ENCODE measurements at regions not wholly inside any gene's neighbourhood (a gene's known extent, or its start where the extent isn't known, plus 50 kb on each side); places are given as distances from the start of the nearest gene placed in this dataset.
"Not testable (repeated sequence)": the region's sequence is repeated elsewhere in the genome, so short reads cannot be mapped to it uniquely, and the experiment has no call there.

DNA sequence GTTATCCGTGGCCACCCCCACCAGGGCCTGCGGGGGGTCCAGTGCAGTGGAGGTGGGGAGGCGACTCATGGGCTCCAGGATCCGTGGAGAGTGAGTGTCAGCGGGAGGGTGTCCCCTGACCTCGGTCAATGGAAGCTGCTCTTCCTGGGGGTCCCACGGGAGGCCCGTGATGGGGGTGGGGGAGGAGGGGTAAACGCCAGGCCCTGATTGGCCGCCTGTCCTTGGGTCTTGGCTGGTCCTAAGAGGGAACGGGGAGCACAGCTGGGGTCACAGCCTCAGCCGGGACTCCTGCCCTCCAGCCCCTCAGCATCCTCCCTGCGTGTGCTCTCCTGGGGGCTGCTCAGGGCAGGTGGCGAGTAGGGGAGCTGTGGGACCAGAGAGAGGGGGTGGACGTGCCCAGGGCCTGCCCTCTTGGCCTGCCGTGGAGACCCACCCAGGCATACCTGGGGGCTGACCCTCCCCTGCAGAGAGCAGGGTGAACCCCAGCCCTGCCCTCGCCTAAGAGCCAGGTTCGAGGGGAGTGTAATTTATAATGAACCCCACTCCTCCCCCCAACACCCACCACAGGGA is 184.6 kb downstream of the GOLGA6L6 start:
- H3K27ac Mint-ChIP-seq = peak overlapping the region; percentile 27
- H3K4me1 Mint-ChIP-seq = peaks cover 3 to 6% of the 10 kb centered on the region in 2 donors

DNA sequence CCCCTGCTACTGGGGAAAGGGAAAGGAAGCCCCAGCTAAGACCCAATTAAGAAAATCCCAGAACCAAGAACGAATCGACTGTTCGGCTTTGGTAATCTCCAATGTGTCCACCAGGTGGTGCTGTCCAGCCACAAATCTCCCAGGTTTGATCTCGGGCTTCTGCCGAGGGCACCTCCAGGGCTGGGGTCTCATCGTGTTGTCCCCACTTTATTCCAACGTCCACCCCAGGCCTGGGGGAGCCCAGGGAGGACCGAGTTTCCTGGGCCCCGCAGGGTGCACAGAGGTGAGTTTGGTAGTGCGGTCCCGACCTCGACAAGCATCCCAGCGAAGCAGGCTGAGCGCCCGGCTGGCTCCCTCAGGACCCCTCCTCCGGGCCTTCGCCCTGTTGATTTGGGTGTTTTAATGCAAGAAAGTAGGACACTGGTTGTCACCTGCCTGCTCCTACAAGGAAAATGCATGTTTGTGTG is 185.1 kb downstream of the GOLGA6L6 start:
- peak overlapping the region; percentile 82 for H3K27ac Mint-ChIP-seq
- H3K9me3 Mint-ChIP-seq = no peaks in the 10 kb centered on the region
- ATAC-seq (replicated peaks) = peak; percentile 70 to 78
- no peaks in the 10 kb centered on the region for H3K36me3 Mint-ChIP-seq
- DNase-seq = peak; percentile 63
- peaks cover 4 to 14% of the 10 kb centered on the region in 2 donors for H3K27me3 Mint-ChIP-seq
- peaks cover 3 to 6% of the 10 kb centered on the region in 2 donors for H3K4me1 Mint-ChIP-seq
- peak overlapping the region in 1 of 2 donors; percentile 45 for H3K4me3 Mint-ChIP-seq

More for the DNA sequence above, 184.6 kb downstream of the GOLGA6L6 start:
- DNase-seq (no peak), ATAC-seq (replicated peaks) (peak in 1 of 2 donors; percentile 8)
- Mint-ChIP-seq H3K27me3 (peaks cover 4 to 14% of the 10 kb centered on the region in 2 donors), H3K36me3 (no peaks in the 10 kb centered on the region), H3K9me3 (no peaks in the 10 kb centered on the region), H3K4me3 (no peak overlapping the region)

DNA sequence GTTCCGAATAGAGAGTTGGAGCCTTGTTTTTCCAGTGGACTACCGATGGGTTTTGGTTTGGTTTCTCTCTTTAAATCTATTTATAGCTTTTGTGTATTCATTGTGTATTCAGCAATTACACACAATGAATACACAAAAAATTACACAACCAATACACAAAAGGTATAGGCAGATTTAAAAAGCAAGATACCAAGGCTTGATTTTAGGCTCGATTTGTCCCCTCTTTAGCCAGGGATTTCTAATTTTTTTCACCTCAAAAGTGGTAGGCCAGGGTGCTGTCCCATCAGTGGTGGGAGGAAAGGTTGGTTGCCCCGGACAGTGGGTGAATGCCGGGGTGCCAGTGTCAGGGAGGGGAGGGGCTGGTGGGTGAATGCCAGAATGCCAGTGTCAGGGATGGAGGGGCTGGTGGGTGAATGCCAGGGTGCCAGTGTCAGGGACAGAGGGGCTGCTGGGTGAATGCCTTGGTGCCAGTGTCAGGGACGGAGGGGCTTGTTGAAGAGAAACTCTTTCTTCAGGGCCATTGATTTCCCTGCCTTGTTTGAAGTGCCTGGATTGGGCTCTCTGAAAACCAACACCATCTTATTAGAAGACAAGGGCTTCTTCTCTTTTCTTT is 186.2 kb downstream of the GOLGA6L6 start:
- no peak overlapping the region for H3K27ac Mint-ChIP-seq
- H3K4me3 Mint-ChIP-seq = no peak overlapping the region
- H3K36me3 Mint-ChIP-seq = no peaks in the 10 kb centered on the region
- H3K9me3 Mint-ChIP-seq = no peaks in the 10 kb centered on the region
- peaks cover 4 to 14% of the 10 kb centered on the region in 2 donors for H3K27me3 Mint-ChIP-seq
- no peak for DNase-seq
- ATAC-seq (replicated peaks) = no peak
- H3K4me1 Mint-ChIP-seq = peaks cover 3 to 6% of the 10 kb centered on the region in 2 donors

DNA sequence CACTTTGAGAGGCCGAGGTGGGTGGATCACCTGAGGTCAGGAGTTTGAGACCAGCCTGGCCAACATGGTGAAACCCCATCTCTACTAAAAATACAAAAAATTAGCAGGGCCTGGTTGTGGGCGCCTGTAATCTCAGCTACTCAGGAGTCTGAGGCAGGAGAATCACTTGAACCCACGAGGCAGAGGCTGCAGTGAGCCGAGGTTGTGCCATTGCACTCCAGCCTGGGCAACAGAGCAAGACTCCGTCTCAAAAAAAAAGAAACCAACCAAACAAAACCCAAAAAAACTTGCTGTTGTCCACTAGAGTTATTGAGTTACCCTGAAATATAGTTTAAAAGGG is 186.7 kb downstream of the GOLGA6L6 start:
- not testable (repeated sequence) for H3K9me3 Mint-ChIP-seq, H3K27ac Mint-ChIP-seq

DNA sequence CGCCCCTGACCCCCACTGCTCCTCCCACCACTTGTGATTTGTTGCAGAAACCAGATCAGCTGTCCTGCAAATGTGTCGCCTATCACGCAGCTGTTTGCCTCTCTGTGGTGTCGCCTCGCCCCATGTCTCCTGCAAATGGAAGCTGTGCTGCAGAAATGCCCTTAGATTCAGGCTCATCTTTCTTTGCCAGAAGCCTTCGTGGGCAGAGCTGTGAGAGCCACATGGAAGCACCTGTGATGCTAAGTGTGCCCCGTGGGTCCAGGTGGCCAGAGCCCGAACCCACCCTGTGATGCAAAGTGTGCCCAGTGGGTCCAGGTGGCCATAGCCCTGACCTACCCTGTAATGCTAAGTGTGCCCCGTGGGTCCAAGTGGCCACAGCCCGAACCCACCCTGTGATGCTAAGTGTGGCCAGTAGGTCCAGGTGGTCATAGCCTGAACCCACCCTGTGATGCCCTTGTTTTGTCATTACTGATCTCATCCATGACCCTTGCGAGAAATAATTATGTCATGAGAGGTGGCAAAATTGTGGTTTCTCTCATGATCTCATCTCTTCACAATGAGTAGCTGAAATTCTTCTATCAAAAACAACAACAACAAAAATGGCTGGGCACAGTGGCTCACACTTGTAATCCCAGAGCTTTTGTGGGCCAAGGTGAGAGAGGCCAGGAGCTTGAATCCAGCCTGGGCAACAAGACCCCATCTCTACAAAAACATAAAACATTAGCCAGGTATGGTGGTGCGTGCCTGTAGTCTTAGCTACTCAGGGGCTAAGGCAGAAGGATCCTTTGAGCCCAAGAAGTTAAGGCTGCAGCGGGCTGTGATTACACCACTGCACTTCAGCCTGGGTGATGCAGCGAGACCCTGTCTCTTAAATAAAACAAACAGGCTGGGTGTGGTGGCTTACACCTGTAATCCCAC is 187.4 kb downstream of the GOLGA6L6 start:
- H3K27me3 Mint-ChIP-seq = peaks cover 8 to 14% of the 10 kb centered on the region in 2 donors

More for the DNA sequence above, 186.7 kb downstream of the GOLGA6L6 start:
- H3K27me3 Mint-ChIP-seq = peaks cover 5 to 14% of the 10 kb centered on the region in 2 donors
- H3K4me1 Mint-ChIP-seq; ATAC-seq (replicated peaks); H3K36me3 Mint-ChIP-seq; H3K4me3 Mint-ChIP-seq; DNase-seq: not testable (repeated sequence)

DNA sequence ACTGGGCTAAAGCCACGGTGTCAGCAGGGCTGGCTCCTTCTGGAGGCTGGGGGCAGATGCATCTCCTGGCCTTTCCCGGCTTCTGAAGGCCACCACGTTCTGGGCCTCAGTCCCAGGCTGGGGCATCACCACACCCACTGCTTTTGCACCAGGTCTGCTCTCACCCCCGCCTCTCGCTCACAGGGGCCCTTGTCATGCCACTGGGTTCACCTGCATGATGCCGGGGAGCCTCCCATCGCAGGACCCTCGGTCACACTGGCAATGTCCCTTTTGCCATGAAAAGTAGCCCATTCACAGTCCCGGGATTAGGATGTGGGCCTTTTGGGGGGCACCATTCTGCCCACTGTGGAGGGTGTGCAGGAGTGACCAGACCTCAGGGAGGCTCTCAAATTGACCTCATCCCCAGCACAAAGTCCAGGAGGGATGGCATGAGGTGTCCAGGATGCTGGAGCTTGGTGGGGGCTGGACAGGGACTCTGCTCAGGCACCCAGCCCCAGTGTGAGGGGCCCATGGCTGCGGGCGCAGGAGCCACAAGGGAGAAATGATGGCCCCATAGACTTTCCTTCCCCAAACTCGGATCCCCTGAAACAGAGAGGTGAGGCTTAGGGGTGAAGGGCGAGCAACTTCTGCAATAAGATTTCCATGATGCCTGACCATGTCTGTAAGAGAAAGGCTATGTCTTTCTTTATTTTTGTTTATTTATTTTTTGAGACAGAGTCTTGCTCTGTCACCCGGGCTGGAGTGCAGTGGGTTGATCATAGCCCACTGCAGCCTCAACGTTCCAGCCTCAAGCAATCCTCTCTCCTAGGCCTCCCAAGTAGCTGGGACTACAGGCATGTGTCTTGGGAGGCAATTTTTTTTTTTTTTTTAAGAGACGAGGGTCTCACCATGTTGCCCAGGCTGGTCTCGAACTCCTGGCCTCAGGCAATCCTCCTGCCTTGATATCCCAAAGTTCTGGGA is 189.1 kb downstream of the GOLGA6L6 start:
- Mint-ChIP-seq H3K27ac (no peak overlapping the region), H3K27me3 (peaks cover 8 to 13% of the 10 kb centered on the region in 2 donors), H3K4me3 (no peak overlapping the region), H3K9me3 (no peaks in the 10 kb centered on the region), H3K4me1 (peaks cover 3 to 6% of the 10 kb centered on the region in 2 donors), H3K36me3 (no peaks in the 10 kb centered on the region)
- ATAC-seq (replicated peaks) (no peak), DNase-seq (no peak)

More for the DNA sequence above, 187.4 kb downstream of the GOLGA6L6 start:
- no peak overlapping the region for H3K27ac Mint-ChIP-seq
- no peaks in the 10 kb centered on the region for H3K9me3 Mint-ChIP-seq
- DNase-seq (no peak), ATAC-seq (replicated peaks) (no peak)
- H3K4me1 Mint-ChIP-seq = peaks cover 3 to 6% of the 10 kb centered on the region in 2 donors
- no peaks in the 10 kb centered on the region for H3K36me3 Mint-ChIP-seq
- no peak overlapping the region for H3K4me3 Mint-ChIP-seq

DNA sequence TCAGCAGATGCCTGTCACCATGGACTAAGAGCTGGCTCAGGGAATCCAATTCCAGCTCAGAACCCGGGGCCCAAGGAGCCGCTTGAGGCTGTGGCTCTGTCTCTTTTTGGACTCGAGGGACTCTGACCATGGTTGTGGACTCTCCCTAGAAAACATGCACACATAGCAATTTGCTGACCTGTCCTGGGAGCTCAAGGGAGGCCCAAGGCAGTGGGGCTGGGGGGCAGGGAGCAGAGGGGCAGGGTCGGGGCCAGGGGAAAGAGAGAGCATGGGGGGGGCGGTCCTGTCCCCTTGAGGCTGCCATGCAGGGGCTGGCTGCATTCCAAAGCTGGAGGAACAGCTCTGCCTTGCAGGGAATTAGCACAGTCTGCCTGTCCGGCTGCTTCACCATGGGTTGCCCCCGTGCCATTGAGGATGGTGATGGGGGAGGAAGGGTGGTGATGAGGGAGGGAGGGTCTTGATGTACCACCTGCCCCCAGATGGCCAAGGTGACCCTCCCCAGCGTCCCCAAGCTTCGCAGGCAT is 190.1 kb downstream of the GOLGA6L6 start:
- peaks cover 3% of the 10 kb centered on the region in 2 donors for H3K4me1 Mint-ChIP-seq
- no peaks in the 10 kb centered on the region for H3K9me3 Mint-ChIP-seq
- no peak overlapping the region for H3K27ac Mint-ChIP-seq
- no peak overlapping the region for H3K4me3 Mint-ChIP-seq
- ATAC-seq (replicated peaks) (no peak), DNase-seq (no peak)
- peaks cover 3 to 7% of the 10 kb centered on the region in 2 donors for H3K27me3 Mint-ChIP-seq
- H3K36me3 Mint-ChIP-seq = no peaks in the 10 kb centered on the region

DNA sequence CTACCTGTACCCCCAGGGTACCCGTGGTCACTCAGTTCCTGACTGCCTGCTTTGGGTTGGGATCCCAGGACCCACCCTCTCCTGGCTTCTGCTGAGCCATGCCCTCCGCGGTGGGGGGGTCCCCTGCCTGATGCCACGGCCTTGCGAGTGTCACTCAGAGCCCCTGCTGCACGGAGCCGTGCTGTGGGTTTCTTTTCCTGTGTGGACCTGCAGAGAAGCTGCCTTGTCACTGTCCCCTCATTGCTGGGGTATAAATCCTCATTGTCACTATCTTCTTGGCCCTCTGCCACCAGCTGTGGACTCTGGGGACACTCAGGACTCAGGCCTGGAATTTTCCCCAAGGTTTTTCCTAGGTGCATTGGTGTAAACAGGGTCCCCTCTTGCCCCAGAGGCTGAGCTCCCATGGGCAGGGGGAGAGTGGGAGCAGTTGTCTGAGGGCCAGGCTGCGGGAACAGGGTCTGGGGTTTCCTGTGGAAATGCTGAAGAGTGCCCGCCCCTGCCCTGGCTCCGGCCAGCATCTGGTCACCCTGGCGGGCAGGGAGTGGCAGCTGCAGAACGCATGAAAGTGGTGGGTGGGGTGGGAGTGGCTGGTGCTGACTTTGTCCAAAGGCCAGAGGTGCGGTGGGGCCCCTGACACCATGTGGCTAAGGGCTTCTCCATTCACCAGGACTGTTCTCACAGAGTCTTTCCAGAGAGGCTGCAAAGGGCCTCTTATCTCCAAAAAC is 191.7 kb downstream of the GOLGA6L6 start:
- ATAC-seq (replicated peaks) = no peak
- Mint-ChIP-seq H3K4me1 (no peaks in the 10 kb centered on the region), H3K27me3 (peaks cover 0 to 5% of the 10 kb centered on the region in 2 donors), H3K9me3 (no peaks in the 10 kb centered on the region), H3K27ac (no peak overlapping the region), H3K36me3 (no peaks in the 10 kb centered on the region), H3K4me3 (no peak overlapping the region)
- no peak for DNase-seq

DNA sequence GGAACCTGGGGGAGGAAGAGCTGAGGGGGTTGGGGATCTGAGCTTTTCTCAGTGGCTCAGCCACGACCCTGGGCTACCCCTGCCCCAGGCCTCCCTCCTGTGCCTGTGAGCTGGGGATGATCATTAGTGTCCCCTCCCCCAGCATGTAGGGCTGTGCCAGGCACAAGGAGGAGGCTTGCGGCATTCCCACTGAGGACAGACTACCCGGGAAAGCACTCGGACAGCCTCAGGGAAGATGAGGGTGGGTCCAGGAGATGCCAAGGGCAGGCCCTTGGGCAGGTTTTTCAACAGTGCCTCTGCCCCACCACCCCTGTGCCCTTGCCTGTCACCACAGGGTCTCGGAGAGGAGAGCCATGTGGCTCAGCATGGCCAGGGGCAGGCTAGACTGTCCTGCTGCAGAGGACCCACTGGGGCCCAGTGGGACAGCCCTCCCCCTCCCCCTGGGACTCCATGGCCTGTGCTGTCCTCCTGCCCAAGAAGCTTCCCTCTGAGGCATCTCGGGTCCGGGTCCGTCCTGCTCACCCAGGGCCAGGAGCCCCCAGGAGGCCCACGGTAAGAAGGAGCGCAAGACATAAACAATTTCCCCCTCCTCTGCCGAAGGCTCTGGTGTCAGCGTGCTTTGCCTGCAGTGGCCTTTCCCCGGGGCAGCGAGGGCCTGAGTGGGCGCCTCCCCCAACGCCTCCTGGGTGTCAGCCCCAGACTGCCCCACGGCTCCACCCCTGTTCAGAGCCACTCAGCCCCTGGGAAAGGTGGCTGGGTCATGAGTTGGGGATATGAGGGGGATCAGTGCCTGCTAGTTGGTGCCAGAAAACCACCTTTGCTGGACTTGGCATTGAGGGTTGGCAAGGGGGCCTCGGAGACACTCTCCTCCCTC is 192.5 kb downstream of the GOLGA6L6 start:
- Mint-ChIP-seq H3K36me3 (no peaks in the 10 kb centered on the region), H3K27me3 (peaks cover 0 to 5% of the 10 kb centered on the region in 2 donors), H3K4me3 (no peak overlapping the region), H3K9me3 (no peaks in the 10 kb centered on the region), H3K4me1 (no peaks in the 10 kb centered on the region), H3K27ac (no peak overlapping the region)
- DNase-seq (no peak), ATAC-seq (replicated peaks) (peak in 1 of 2 donors; percentile 6)

DNA sequence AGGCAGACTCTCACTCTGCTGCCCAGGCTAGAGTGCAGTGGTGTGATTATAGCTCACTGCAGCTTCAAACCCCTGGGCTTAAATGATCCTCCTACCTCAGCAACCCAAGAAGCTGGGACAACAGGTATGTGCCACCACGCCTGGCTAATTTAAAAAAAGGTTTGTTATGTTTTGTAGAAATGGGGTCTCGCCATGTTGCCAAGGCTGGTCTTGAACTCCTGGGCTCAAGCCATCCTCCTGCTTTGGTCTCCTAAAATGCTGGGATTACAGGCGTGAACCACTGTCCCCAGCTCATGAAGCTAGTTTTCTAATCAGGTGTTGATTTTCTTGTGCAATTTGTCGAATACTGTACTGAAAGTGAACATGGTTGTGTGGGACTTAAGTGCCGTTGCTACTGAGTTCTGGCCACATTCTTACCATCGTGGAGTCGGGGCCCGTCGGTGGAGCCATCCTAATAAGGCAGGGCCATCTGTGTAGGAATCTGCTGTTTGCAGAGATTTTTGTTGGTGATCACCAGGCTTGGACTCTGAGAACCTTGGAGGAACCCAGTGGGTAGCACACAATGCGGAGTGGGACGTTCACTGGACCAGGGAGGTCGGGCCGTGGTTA is 193.2 kb downstream of the GOLGA6L6 start:
- Mint-ChIP-seq H3K36me3 (no peaks in the 10 kb centered on the region), H3K27me3 (peaks cover 0 to 5% of the 10 kb centered on the region in 2 donors), H3K4me1 (no peaks in the 10 kb centered on the region)

DNA sequence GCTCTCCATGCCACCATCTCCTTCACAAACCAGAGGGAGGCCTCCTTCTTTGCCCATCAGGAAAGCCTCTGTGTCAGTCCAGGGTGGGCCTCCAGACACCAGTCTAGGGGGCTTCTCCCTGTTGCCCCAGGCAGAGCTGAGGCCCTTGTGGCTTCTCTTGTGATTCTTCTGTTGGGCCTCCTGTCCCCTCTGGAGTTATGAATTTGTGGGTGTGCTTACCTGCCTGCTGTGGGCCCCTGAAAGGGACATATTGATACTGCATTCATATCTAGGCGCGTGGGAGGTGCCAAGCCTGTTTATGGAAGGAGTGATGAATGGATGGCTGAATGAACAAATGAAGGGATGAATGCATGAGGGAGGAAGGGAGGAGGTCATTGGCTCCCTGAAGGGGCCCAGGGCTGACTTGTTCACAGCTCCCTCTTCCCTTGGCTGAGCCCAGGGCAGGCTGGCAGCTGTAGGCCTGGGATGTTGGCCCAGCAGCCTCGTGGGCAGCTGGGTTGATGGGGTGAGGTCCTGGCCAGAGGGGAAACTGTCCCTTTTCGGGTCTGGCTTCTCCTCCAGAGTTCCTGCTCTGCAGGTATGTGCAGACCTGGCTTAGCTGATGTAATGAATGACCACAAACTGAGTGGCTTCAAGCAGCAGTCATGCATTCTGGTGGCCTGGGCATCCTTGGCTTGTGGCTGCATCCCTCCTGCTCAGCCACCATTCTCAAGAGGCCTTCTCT is 195.4 kb downstream of the GOLGA6L6 start:
- no peaks in the 10 kb centered on the region for H3K4me1 Mint-ChIP-seq
- no peak overlapping the region for H3K27ac Mint-ChIP-seq
- peaks cover 0 to 5% of the 10 kb centered on the region in 2 donors for H3K27me3 Mint-ChIP-seq
- no peak overlapping the region for H3K4me3 Mint-ChIP-seq
- DNase-seq (no peak), ATAC-seq (replicated peaks) (no peak)
- no peaks in the 10 kb centered on the region for H3K9me3 Mint-ChIP-seq
- H3K36me3 Mint-ChIP-seq = no peaks in the 10 kb centered on the region

More for the DNA sequence above, 193.2 kb downstream of the GOLGA6L6 start:
- DNase-seq (no peak), ATAC-seq (replicated peaks) (peak in 1 of 2 donors; percentile 1)
- no peak overlapping the region for H3K27ac Mint-ChIP-seq
- H3K4me3 Mint-ChIP-seq = no peak overlapping the region
- H3K9me3 Mint-ChIP-seq = no peaks in the 10 kb centered on the region
